HG03521 (cell line): ENCODE measurements at regions not wholly inside any gene's neighbourhood (a gene's known extent, or its start where the extent isn't known, plus 50 kb on each side); places are given as distances from the start of the nearest gene placed in this dataset.

Experiments used
- ATAC-seq: cut with Tn5 transposase; IDR thresholded peaks from one replicate; pipeline ENCODE4 v1.9.1; 2021; ENCODE audit warnings: mild to moderate bottlenecking, moderate library complexity; ENCODE audit not compliant: unreplicated experiment

GRCh38 chr12:4223273-4223845, 50.2 kb upstream of the CCND2 start:
- no peak for ATAC-seq

DNA sequence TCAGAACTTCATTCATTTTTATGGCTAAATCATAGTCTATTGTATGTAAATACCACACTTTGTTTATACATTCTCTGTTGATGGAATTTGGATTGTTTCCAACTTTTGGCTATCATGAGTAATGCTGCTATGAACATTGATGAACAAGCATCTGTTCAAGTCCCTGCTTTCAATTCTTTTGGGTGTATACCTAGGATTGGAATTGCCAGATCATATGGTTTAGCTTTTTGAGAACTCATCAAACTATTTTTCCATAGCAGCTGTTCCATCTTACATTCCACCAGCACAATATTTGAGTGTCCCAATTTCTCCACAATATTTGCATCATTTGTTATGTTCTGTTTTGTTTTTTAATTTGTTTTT, 52.3 kb upstream of the CCND2 start:
- no peak for ATAC-seq

- no peak for ATAC-seq
Observed at GRCh38 chr12:4220536-4221257, 52.9 kb upstream of the CCND2 start.

GRCh38 chr12:4217091-4217490, 56.5 kb upstream of the CCND2 start:
- no peak for ATAC-seq

DNA sequence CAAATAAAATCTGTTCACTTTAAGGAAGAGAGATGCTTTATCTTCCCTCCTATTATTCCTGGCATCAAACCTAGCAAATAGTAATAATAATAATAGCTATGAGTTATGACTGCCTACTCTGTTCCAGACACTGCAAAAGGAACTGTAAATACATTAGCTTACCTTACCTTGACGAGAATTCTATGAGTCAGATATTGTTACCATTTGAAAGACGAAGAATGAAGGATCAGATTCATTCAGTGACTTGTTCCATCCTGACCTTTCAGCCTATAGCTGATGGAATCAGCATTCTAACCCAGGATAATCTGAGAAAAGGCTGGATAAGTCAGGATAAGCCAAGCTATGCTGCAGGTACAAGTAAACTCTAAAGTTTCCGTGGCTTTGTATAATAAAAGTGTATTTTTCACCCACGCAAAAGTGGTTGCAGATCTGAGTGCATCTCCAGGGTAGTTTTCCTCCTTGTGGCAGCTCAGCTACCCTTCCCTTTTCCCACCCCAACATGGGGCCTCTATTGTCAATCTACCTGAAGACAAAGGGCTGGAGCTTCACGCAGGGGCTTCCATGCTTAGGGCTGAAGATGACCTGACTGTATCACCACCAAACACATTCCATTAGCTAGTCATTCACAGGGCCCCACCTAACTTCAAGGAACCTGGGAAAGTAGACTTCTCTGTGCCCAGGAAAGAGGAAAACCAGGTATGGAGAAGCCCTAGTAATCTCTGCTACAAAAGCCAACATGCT, 57.2 kb upstream of the CCND2 start:
- ATAC-seq = no peak

DNA sequence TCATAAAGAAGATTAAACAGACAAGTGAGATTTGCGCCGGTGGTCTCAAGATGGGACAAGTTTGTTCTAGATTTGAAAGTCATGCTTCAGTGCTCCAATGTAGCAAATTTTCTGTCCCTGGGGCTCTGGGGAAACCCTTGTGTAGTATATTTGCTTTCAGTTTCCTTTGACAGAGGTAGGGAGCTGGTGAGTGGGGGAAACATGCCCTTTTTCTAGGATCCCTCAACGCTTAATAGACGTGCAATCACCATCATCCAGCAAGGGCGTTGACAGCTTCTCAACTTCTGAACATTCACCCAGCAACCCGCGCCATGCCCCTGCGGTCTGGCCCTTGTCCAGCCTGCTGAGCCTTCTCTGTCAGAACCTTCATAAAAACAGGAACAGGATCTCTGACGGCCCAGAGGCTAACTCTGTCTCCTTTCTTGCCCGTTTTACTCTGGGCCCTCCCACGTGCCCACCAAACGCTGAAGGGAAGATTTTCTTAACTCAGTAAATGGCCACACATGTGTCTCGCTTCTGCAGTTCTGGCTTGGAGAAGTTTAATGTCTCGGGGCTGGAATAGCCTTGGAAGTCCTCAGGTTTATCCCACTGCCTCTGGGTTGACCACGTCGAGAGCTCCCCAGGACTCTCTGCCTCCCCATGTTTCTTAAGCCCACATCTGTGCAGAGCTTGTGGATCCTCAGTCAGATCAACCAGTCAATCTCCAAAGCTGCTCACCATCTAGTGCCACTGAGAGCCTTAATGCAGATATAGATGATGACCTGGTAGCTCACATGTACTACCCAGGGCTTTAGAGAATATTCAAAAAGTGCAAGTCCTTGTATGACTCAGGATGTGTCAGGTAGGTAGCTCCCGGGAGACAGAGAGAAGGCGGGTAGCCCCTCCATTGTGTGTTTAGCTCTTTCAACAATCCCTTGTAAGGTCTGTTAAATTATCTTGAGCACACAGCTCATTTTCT, 58.1 kb upstream of the CCND2 start:
- ATAC-seq = peak; percentile 57

DNA sequence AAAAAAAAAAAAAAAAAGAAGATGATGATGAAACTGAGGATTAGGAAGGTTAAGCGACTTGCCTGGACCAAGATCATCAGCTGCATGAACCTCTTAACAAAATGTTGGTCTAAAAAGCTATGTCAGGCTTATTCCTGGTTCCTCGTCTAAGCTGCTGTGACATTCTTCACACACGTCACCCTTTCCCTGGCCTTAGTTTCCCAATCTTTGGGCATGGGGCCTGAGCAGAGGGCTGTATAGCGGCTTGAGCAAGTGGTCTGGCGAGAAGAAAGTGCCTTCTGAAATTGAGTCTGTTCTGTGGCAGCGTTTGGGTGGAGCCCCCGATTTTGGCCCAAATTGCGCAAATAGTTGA, 58.7 kb upstream of the CCND2 start:
- ATAC-seq = no peak

DNA sequence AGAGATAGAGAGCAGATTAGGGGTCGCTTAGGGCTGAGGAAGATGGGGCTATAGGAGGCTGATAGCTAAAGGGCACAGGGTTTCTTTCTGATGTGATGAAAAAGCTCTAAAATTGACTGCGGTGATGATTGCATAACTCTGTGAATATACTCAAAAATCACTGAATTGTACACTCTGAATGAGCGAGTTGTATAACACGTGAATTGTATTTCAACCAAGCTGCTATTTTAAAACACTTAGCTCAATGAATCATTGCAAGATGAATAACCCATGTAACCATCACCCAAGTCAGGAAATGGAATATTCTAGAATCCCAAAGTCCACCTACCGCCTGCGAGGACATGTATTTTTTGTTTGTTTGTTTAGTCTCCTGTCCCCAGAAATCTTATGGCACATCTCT, 60.1 kb upstream of the CCND2 start:
- no peak for ATAC-seq

DNA sequence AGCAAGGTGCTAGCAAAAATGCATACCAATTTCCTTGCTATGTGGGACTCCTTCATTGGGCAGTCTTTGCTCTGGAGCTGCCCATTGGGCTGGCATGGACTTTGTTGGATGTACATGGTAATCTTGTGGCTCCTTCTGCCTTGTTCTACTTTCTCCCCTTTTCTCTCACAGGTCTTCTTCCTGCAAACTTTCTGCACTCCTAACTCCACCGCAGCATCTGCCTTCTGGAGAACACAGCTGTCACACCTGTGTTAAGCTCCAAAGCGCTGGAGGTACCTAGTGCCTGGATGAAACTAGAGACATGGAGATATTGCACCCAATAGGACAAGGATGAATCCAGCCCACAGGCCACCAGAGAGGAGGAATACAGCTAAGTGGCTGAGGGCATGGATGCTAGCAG, 60.7 kb upstream of the CCND2 start:
- ATAC-seq = no peak

DNA sequence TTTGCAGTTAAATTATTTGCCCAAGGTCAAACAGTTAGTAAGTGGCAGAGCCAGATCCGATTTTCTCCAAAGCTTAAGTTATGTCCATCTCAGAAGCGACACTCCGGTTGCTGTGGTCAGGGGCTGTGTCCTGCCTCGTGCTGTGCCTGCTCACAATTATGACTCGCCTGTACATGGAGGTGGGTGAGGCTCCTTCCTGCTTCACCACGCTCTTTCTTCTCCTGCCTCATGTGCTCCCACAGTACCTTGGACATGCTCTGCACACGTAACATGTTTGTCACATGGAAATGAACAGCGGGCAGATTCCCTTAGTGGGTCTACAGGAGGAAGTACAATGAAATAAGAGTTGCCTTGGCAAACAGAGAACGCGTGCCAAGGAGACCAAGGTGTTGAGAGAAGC, 62.2 kb upstream of the CCND2 start:
- ATAC-seq = no peak

GRCh38 chr12:4210183-4210582, 63.4 kb upstream of the CCND2 start:
- ATAC-seq = no peak

DNA sequence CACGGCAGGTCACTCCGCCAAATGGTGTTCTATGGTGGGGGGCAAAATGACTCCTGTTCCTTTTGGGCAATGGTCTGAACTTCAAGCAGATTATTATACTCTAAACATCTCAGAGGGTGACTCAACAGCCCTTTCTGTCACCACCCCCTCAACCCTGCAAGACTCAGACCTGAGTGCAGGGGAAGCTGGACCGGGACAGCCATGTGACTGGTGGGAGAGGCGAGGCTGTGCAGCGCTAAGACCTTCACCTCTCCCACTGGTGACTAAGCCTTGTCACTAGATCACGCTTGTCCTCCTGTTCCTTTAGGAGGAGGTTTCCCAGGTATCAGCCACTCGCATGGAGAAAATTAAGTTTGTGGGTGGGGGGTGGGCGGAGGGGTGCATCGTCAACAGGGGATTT, 67.1 kb upstream of the CCND2 start:
- ATAC-seq = no peak

DNA sequence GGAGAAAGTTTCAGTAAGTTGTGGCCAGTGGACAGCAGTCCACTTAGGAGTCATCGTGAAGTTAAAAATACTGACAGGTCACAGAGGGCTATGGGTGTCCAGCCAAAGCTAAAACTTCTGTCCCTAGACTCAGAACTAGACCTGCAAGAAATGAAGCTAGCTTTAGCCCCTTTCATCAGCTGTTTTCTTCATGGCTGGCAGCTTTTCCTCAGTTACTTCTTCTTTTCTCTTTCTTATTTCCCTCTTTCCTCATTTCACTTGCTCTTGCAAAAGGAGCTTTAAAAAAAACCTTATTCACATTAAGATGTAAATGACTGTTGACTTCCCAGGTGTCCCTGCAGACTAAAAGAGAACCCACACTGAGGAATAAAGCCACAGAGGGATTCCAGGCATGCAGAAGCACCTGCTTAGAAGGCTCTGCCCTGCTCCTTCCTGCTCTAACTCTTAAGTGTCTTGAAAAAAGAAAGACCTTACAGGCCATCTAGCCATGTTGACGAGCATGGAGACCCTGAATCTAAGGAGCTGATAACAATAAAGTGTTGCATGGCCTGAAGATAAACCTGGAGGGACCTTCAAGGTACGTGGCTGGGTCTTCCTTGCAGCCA, 69.7 kb upstream of the CCND2 start:
- no peak for ATAC-seq

DNA sequence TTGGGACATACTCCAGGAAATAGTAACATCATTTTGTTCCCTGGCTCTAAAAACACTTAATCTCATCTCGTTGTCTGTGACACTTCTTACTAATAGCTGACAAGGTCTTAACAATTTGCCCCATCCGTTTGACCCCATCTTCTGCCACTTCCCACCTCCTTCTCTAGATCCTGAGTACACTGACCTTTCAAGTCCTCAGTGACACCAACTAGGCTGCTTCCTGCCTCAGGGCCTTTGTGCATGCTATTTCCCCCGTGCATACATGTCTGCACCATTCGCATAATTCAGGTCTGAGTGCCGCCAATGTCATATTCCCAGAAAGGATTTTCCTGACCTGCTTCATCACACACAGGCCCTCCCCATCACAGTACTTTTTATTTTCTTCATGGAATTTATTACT, 70.6 kb upstream of the CCND2 start:
- no peak for ATAC-seq

- no peak for ATAC-seq
Observed at GRCh38 chr12:4202487-4202886, 71.1 kb upstream of the CCND2 start.

- ATAC-seq = no peak
Observed at GRCh38 chr12:4201333-4202100, 72.0 kb upstream of the CCND2 start.

DNA sequence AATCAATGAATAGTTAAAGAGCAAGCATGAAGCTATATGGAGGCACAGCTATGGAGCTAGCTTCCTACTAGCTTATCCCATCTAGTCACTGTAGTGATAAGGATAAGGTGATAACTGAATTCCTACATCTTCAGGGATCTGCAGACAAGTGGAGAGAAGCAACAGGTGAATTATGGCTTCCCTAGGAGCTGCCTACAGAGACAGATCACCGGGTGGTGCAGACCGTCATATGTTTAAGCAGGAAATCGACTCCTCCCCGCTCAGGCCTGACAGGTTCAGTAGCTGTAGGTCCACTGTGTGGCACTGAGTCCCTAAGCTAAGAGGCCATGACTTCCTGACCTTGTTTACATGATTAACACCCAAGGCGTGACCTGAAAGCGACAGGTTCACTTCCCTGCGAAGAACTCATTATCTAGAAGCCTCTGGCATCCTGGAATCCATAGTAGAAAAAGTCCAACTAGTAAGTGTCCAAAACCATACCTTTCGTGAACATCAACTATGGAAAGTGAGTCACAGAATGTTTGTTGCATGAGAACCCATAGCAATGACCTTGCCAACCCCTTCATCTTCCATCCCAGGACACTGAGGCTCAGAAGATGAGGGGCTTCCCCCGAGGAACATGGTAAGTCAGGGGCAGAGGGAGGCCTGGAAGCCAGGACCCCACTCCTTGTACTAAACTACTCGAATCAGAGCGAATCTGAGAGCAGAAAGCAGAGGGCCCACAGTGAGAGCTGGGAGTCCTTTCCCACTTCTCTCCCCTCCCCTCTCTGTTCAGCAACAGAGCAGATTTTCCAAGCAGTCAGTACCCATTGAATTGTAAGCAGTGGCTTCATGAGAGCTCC, 75.4 kb upstream of the CCND2 start:
- no peak for ATAC-seq

GRCh38 chr12:4196805-4197420, 76.6 kb upstream of the CCND2 start:
- ATAC-seq = no peak

DNA sequence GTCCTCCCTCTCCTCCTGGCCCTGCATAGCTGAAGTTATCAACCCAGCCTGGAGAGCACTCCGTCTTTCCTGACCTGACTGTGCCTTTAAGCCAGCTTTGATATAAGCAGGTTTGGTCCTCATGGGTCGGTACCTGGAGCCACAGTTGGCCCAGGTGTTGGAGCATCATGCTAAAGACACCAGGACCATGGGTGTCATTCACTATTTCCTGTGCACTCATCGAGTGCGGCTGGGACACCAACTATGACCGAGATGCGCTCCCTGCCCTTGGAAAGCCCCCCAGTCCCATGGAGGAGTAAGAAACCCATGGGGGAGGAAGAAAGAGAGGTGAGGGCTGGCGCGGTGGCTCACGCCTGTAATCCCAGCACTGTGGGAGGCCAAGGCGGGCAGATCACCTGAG, 78.9 kb upstream of the CCND2 start:
- ATAC-seq = no peak
